H9 (cell line): ENCODE measurements at regions not wholly inside any gene's neighbourhood (a gene's known extent, or its start where the extent isn't known, plus 50 kb on each side); places are given as distances from the start of the nearest gene placed in this dataset.
A peak's percentile ranks its signal among the peaks of the same experiment; 100 is the strongest.

Experiments used
- DNase-seq: peaks from one replicate; pipeline ENCODE4 v3.0.0-alpha.2; 2017
- H2AFZ ChIP-seq: one replicate; pipeline ENCODE4 v1.6.1; 2013; ENCODE audit warnings: mild to moderate bottlenecking, low read length, control low read depth, moderate library complexity
- H2AK5ac ChIP-seq: 2 replicates; pipeline ENCODE4 v1.6.1; 2013; ENCODE audit warnings: low read length, control low read depth, mixed read lengths; ENCODE audit not compliant: insufficient read length
- H2BK120ac ChIP-seq: one replicate; pipeline ENCODE4 v1.6.1; 2013; ENCODE audit warnings: low read depth, mild to moderate bottlenecking, low read length, control low read depth, inconsistent platforms; ENCODE audit not compliant: poor library complexity, severe bottlenecking
- H2BK12ac ChIP-seq: 2 replicates; pipeline ENCODE4 v1.6.1; 2013; ENCODE audit warnings: low read length, control low read depth, mixed read lengths, low read depth; ENCODE audit not compliant: insufficient read length
- H2BK15ac ChIP-seq: 2 replicates; pipeline ENCODE4 v1.6.1; 2013; ENCODE audit warnings: low read depth, low read length, control low read depth
- H2BK20ac ChIP-seq: one replicate; pipeline ENCODE4 v1.6.1; 2013; ENCODE audit warnings: low read depth, mild to moderate bottlenecking, low read length, control low read depth, inconsistent platforms; ENCODE audit not compliant: poor library complexity, severe bottlenecking
- H2BK5ac ChIP-seq: 2 replicates; pipeline ENCODE4 v1.6.1; 2013; ENCODE audit warnings: low read length, control low read depth, mixed read lengths; ENCODE audit not compliant: insufficient read length
- H3K14ac ChIP-seq: 2 replicates; pipeline ENCODE4 v1.6.1; 2013; ENCODE audit warnings: low read length, control low read depth; ENCODE audit not compliant: insufficient read depth
- H3K18ac ChIP-seq: 2 replicates; pipeline ENCODE4 v1.6.1; 2013; ENCODE audit warnings: low read depth, mild to moderate bottlenecking, mixed read lengths, low read length, control low read depth; ENCODE audit not compliant: insufficient read length
- H3K23ac ChIP-seq: 2 replicates; pipeline ENCODE4 v1.6.1; 2013; ENCODE audit warnings: low read length, control low read depth, mixed read lengths, low read depth; ENCODE audit not compliant: insufficient read length
- H3K23me2 ChIP-seq: 2 replicates; pipeline ENCODE4 v1.6.1; 2013; ENCODE audit warnings: low read depth, mild to moderate bottlenecking, mixed read lengths, low read length, control low read depth; ENCODE audit not compliant: insufficient read length, poor library complexity, severe bottlenecking
- H3K27ac ChIP-seq: 2 replicates; pipeline ENCODE4 v1.5.1; 2013; ENCODE audit warnings: low read length, control low read depth, mixed read lengths, low read depth; ENCODE audit not compliant: insufficient read length
- H3K27me3 ChIP-seq: 2 replicates; pipeline ENCODE4 v1.6.1; 2013; ENCODE audit warnings: low read length, control low read depth, inconsistent platforms; ENCODE audit not compliant: insufficient read depth
- H3K4ac ChIP-seq: 2 replicates; pipeline ENCODE4 v1.6.1; 2013; ENCODE audit warnings: low read depth, mild to moderate bottlenecking, control low read depth, inconsistent platforms, low read length, moderate library complexity
- H3K4me1 ChIP-seq: 2 replicates; pipeline ENCODE4 v1.6.1; 2013; ENCODE audit warnings: low read length, control low read depth, inconsistent platforms; ENCODE audit not compliant: insufficient read depth
- H3K4me2 ChIP-seq: 2 replicates; pipeline ENCODE4 v1.6.1; 2013; ENCODE audit warnings: low read length, control low read depth, mixed read lengths; ENCODE audit not compliant: insufficient read length, insufficient read depth
- H3K56ac ChIP-seq: 2 replicates; pipeline ENCODE4 v1.6.1; 2013; ENCODE audit warnings: low read depth, mild to moderate bottlenecking, mixed read lengths, low read length, control low read depth; ENCODE audit not compliant: insufficient read length
- H3K79me1 ChIP-seq: 2 replicates; pipeline ENCODE4 v1.6.1; 2013; ENCODE audit warnings: low read depth, mild to moderate bottlenecking, moderate library complexity, low read length, control low read depth, inconsistent platforms; ENCODE audit not compliant: insufficient read depth, poor library complexity, severe bottlenecking
- H3K79me2 ChIP-seq: 2 replicates; pipeline ENCODE4 v1.6.1; 2013; ENCODE audit warnings: low read length, control low read depth, inconsistent platforms; ENCODE audit not compliant: insufficient read depth
- H3K9ac ChIP-seq: 2 replicates; pipeline ENCODE4 v1.6.1; 2013; ENCODE audit warnings: low read length, control low read depth, mixed read lengths; ENCODE audit not compliant: insufficient read length; ENCODE audit errors: extremely low read depth
- H3K9me3 ChIP-seq: one replicate; pipeline ENCODE4 v1.6.1; 2013; ENCODE audit warnings: low read depth, low read length, inconsistent platforms; ENCODE audit not compliant: control insufficient read depth
- H3T11ph ChIP-seq: one replicate; pipeline ENCODE4 v1.6.1; 2013; ENCODE audit warnings: mild to moderate bottlenecking, low read length, control low read depth, inconsistent platforms
- H4K20me1 ChIP-seq: one replicate; pipeline ENCODE4 v1.6.1; 2013; ENCODE audit not compliant: control insufficient read depth, insufficient read length, insufficient read depth
- H4K5ac ChIP-seq: 2 replicates; pipeline ENCODE4 v1.6.1; 2013; ENCODE audit warnings: low read depth, mild to moderate bottlenecking, mixed read lengths, low read length, control low read depth; ENCODE audit not compliant: insufficient read length
- H4K8ac ChIP-seq: replicated peaks from 2 replicates; pipeline ENCODE4 v1.6.1; 2013; ENCODE audit warnings: low read length, control low read depth, mixed read lengths, low read depth; ENCODE audit not compliant: insufficient read length
- H4K91ac ChIP-seq: 2 replicates; pipeline ENCODE4 v1.6.1; 2013; ENCODE audit warnings: low read depth, mild to moderate bottlenecking, moderate library complexity, mixed read lengths, low read length, control low read depth; ENCODE audit not compliant: insufficient read length
- H3K27ac Mint-ChIP-seq, 3 experiments: 2 replicates in 2 of 3; 3 replicates in 1 of 3; pipeline ENCODE4 v1.8.0; 2020 to 2021; ENCODE audit warnings: mixed read lengths in 3 of 3, mild to moderate bottlenecking in 1 of 3, moderate library complexity in 1 of 3
- H3K27me3 Mint-ChIP-seq: 2 replicates; pipeline ENCODE4 v1.8.0; 2021; ENCODE audit warnings: low read depth, mild to moderate bottlenecking, moderate library complexity, mixed read lengths
- H3K36me3 Mint-ChIP-seq, 3 experiments: 2 replicates in 2 of 3; 3 replicates in 1 of 3; pipeline ENCODE4 v1.8.0; 2020 to 2021; ENCODE audit warnings: low read depth in 3 of 3, mixed read lengths in 3 of 3; ENCODE audit not compliant: insufficient read depth in 1 of 3
- H3K4me1 Mint-ChIP-seq, 2 experiments: 2 replicates each; pipeline ENCODE4 v1.8.0; 2020; ENCODE audit warnings: mixed read lengths in 2 of 2
- H3K4me3 Mint-ChIP-seq, 2 experiments: 2 replicates in 1 of 2; 3 replicates in 1 of 2; pipeline ENCODE4 v1.8.0; 2020 to 2021; ENCODE audit warnings: mild to moderate bottlenecking in 2 of 2, mixed read lengths in 2 of 2, moderate library complexity in 1 of 2
- H3K9me3 Mint-ChIP-seq, 2 experiments: 2 replicates in 1 of 2; 3 replicates in 1 of 2; pipeline ENCODE4 v1.8.0; 2020; ENCODE audit warnings: mild to moderate bottlenecking in 2 of 2, mixed read lengths in 2 of 2, moderate library complexity in 1 of 2
- CTCF ChIP-seq: fragments of 200-600 bp; sonication (generic); conservative IDR thresholded peaks from 3 replicates; pipeline ENCODE4 v1.8.0; 2021; ENCODE audit warnings: antibody characterized with exemption, mild to moderate bottlenecking
- WGBS: extraction: QIAGEN DNeasy Blood & Tissue Kit; methylation state at CpG from one replicate; pipeline ENCODE4 v1.1.7; 2013; ENCODE audit warnings: missing lambda C conversion rate, low lambda C conversion rate, mixed read lengths; ENCODE audit not compliant: insufficient read length; ENCODE audit errors: extremely low coverage; 5-methylcytosine and 5-hydroxymethylcytosine counted together

DNA sequence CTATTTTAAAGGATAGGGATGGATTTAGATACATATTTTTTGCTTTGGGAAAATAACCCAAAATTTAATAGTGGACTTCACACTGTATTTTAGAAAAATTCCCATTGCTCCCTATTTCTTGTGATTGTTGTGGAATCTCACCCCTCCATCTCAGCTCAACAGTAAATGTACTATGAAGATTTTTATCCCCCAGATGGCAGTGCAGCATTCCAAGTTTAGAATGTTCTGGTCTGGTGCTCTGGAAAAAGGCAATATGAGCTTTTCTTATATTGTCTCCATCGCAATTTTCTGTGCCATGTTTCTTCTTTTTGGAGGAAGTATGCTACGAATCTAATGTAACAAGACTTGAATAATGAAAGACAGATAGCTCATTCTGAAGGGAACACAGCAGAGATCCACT lies 471.7 kb upstream of the SYT1 start:
- no peak overlapping the region for H3K14ac ChIP-seq

More for the DNA sequence above, 471.7 kb upstream of the SYT1 start:
- no peak overlapping the region for H3K9ac ChIP-seq
- no CpG with 5 or more reads among the region's 2 CpGs for WGBS
- H2BK15ac ChIP-seq: no peak overlapping the region
- H2BK5ac ChIP-seq: no peak overlapping the region
- Mint-ChIP-seq H3K27ac (no peak overlapping the region), H3K27me3 (no peaks in the 10 kb centered on the region; the same call in 1 of the 2 replicates), H3K4me1 (peaks cover 5 to 6% of the 10 kb centered on the region in 2 experiments; a peak in 3 of 4 replicates), H3K4me3 (no peak overlapping the region), H3K9me3 (no peaks in the 10 kb centered on the region), H3K36me3 (no peaks in the 10 kb centered on the region)
- no peak overlapping the region for H2BK20ac ChIP-seq
- no peaks in the 10 kb centered on the region for H3K9me3 ChIP-seq
- no peaks in the 10 kb centered on the region for H4K20me1 ChIP-seq
- H3K56ac ChIP-seq: no peak overlapping the region
- no peak for DNase-seq
- H3K4me1 ChIP-seq: no peaks in the 10 kb centered on the region
- peak; percentile 24; the same call in 1 of the 3 replicates for TF ChIP-seq CTCF
- no peak overlapping the region for H3K4ac ChIP-seq
- H3K4me2 ChIP-seq: no peak overlapping the region
- no peak overlapping the region for H3K27ac ChIP-seq
- H4K5ac ChIP-seq: no peak overlapping the region
- H2BK120ac ChIP-seq: no peak overlapping the region
- H2AK5ac ChIP-seq: no peak overlapping the region
- no peak overlapping the region for H3T11ph ChIP-seq
- no peak overlapping the region for H3K18ac ChIP-seq
- H3K23me2 ChIP-seq: no peaks in the 10 kb centered on the region
- H3K27me3 ChIP-seq: no peaks in the 10 kb centered on the region
- no peak overlapping the region for H4K8ac ChIP-seq
- H2AFZ ChIP-seq: no peak overlapping the region
- no peak overlapping the region for H3K23ac ChIP-seq
- H4K91ac ChIP-seq: no peak overlapping the region
- no peaks in the 10 kb centered on the region for H3K79me2 ChIP-seq
- no peak overlapping the region for H2BK12ac ChIP-seq
- no peaks in the 10 kb centered on the region for H3K79me1 ChIP-seq
